H9 (cell line): ENCODE measurements at regions not wholly inside any gene's neighbourhood (a gene's known extent, or its start where the extent isn't known, plus 50 kb on each side); places are given as distances from the start of the nearest gene placed in this dataset.

ENCODE experiments used
- DNase-seq: peaks from one replicate; pipeline ENCODE4 v3.0.0-alpha.2; 2017
- H2AFZ ChIP-seq: one replicate; pipeline ENCODE4 v1.6.1; 2013; ENCODE audit warnings: mild to moderate bottlenecking, low read length, control low read depth, moderate library complexity
- H2AK5ac ChIP-seq: 2 replicates; pipeline ENCODE4 v1.6.1; 2013; ENCODE audit warnings: low read length, control low read depth, mixed read lengths; ENCODE audit not compliant: insufficient read length
- H2BK120ac ChIP-seq: one replicate; pipeline ENCODE4 v1.6.1; 2013; ENCODE audit warnings: low read depth, mild to moderate bottlenecking, low read length, control low read depth, inconsistent platforms; ENCODE audit not compliant: poor library complexity, severe bottlenecking
- H2BK12ac ChIP-seq: 2 replicates; pipeline ENCODE4 v1.6.1; 2013; ENCODE audit warnings: low read length, control low read depth, mixed read lengths, low read depth; ENCODE audit not compliant: insufficient read length
- H2BK15ac ChIP-seq: 2 replicates; pipeline ENCODE4 v1.6.1; 2013; ENCODE audit warnings: low read depth, low read length, control low read depth
- H2BK20ac ChIP-seq: one replicate; pipeline ENCODE4 v1.6.1; 2013; ENCODE audit warnings: low read depth, mild to moderate bottlenecking, low read length, control low read depth, inconsistent platforms; ENCODE audit not compliant: poor library complexity, severe bottlenecking
- H2BK5ac ChIP-seq: 2 replicates; pipeline ENCODE4 v1.6.1; 2013; ENCODE audit warnings: low read length, control low read depth, mixed read lengths; ENCODE audit not compliant: insufficient read length
- H3K14ac ChIP-seq: 2 replicates; pipeline ENCODE4 v1.6.1; 2013; ENCODE audit warnings: low read length, control low read depth; ENCODE audit not compliant: insufficient read depth
- H3K18ac ChIP-seq: 2 replicates; pipeline ENCODE4 v1.6.1; 2013; ENCODE audit warnings: low read depth, mild to moderate bottlenecking, mixed read lengths, low read length, control low read depth; ENCODE audit not compliant: insufficient read length
- H3K23ac ChIP-seq: 2 replicates; pipeline ENCODE4 v1.6.1; 2013; ENCODE audit warnings: low read length, control low read depth, mixed read lengths, low read depth; ENCODE audit not compliant: insufficient read length
- H3K23me2 ChIP-seq: 2 replicates; pipeline ENCODE4 v1.6.1; 2013; ENCODE audit warnings: low read depth, mild to moderate bottlenecking, mixed read lengths, low read length, control low read depth; ENCODE audit not compliant: insufficient read length, poor library complexity, severe bottlenecking
- H3K27ac ChIP-seq: 2 replicates; pipeline ENCODE4 v1.5.1; 2013; ENCODE audit warnings: low read length, control low read depth, mixed read lengths, low read depth; ENCODE audit not compliant: insufficient read length
- H3K27me3 ChIP-seq: 2 replicates; pipeline ENCODE4 v1.6.1; 2013; ENCODE audit warnings: low read length, control low read depth, inconsistent platforms; ENCODE audit not compliant: insufficient read depth
- H3K4ac ChIP-seq: 2 replicates; pipeline ENCODE4 v1.6.1; 2013; ENCODE audit warnings: low read depth, mild to moderate bottlenecking, control low read depth, inconsistent platforms, low read length, moderate library complexity
- H3K4me1 ChIP-seq: 2 replicates; pipeline ENCODE4 v1.6.1; 2013; ENCODE audit warnings: low read length, control low read depth, inconsistent platforms; ENCODE audit not compliant: insufficient read depth
- H3K4me2 ChIP-seq: 2 replicates; pipeline ENCODE4 v1.6.1; 2013; ENCODE audit warnings: low read length, control low read depth, mixed read lengths; ENCODE audit not compliant: insufficient read length, insufficient read depth
- H3K56ac ChIP-seq: 2 replicates; pipeline ENCODE4 v1.6.1; 2013; ENCODE audit warnings: low read depth, mild to moderate bottlenecking, mixed read lengths, low read length, control low read depth; ENCODE audit not compliant: insufficient read length
- H3K79me1 ChIP-seq: 2 replicates; pipeline ENCODE4 v1.6.1; 2013; ENCODE audit warnings: low read depth, mild to moderate bottlenecking, moderate library complexity, low read length, control low read depth, inconsistent platforms; ENCODE audit not compliant: insufficient read depth, poor library complexity, severe bottlenecking
- H3K79me2 ChIP-seq: 2 replicates; pipeline ENCODE4 v1.6.1; 2013; ENCODE audit warnings: low read length, control low read depth, inconsistent platforms; ENCODE audit not compliant: insufficient read depth
- H3K9ac ChIP-seq: 2 replicates; pipeline ENCODE4 v1.6.1; 2013; ENCODE audit warnings: low read length, control low read depth, mixed read lengths; ENCODE audit not compliant: insufficient read length; ENCODE audit errors: extremely low read depth
- H3K9me3 ChIP-seq: one replicate; pipeline ENCODE4 v1.6.1; 2013; ENCODE audit warnings: low read depth, low read length, inconsistent platforms; ENCODE audit not compliant: control insufficient read depth
- H3T11ph ChIP-seq: one replicate; pipeline ENCODE4 v1.6.1; 2013; ENCODE audit warnings: mild to moderate bottlenecking, low read length, control low read depth, inconsistent platforms
- H4K20me1 ChIP-seq: one replicate; pipeline ENCODE4 v1.6.1; 2013; ENCODE audit not compliant: control insufficient read depth, insufficient read length, insufficient read depth
- H4K5ac ChIP-seq: 2 replicates; pipeline ENCODE4 v1.6.1; 2013; ENCODE audit warnings: low read depth, mild to moderate bottlenecking, mixed read lengths, low read length, control low read depth; ENCODE audit not compliant: insufficient read length
- H4K8ac ChIP-seq: replicated peaks from 2 replicates; pipeline ENCODE4 v1.6.1; 2013; ENCODE audit warnings: low read length, control low read depth, mixed read lengths, low read depth; ENCODE audit not compliant: insufficient read length
- H4K91ac ChIP-seq: 2 replicates; pipeline ENCODE4 v1.6.1; 2013; ENCODE audit warnings: low read depth, mild to moderate bottlenecking, moderate library complexity, mixed read lengths, low read length, control low read depth; ENCODE audit not compliant: insufficient read length
- H3K27ac Mint-ChIP-seq, 3 experiments: 2 replicates in 2 of 3; 3 replicates in 1 of 3; pipeline ENCODE4 v1.8.0; 2020 to 2021; ENCODE audit warnings: mixed read lengths in 3 of 3, mild to moderate bottlenecking in 1 of 3, moderate library complexity in 1 of 3
- H3K27me3 Mint-ChIP-seq: 2 replicates; pipeline ENCODE4 v1.8.0; 2021; ENCODE audit warnings: low read depth, mild to moderate bottlenecking, moderate library complexity, mixed read lengths
- H3K36me3 Mint-ChIP-seq, 3 experiments: 2 replicates in 2 of 3; 3 replicates in 1 of 3; pipeline ENCODE4 v1.8.0; 2020 to 2021; ENCODE audit warnings: low read depth in 3 of 3, mixed read lengths in 3 of 3; ENCODE audit not compliant: insufficient read depth in 1 of 3
- H3K4me1 Mint-ChIP-seq, 2 experiments: 2 replicates each; pipeline ENCODE4 v1.8.0; 2020; ENCODE audit warnings: mixed read lengths in 2 of 2
- H3K4me3 Mint-ChIP-seq, 2 experiments: 2 replicates in 1 of 2; 3 replicates in 1 of 2; pipeline ENCODE4 v1.8.0; 2020 to 2021; ENCODE audit warnings: mild to moderate bottlenecking in 2 of 2, mixed read lengths in 2 of 2, moderate library complexity in 1 of 2
- H3K9me3 Mint-ChIP-seq, 2 experiments: 2 replicates in 1 of 2; 3 replicates in 1 of 2; pipeline ENCODE4 v1.8.0; 2020; ENCODE audit warnings: mild to moderate bottlenecking in 2 of 2, mixed read lengths in 2 of 2, moderate library complexity in 1 of 2
- WGBS: extraction: QIAGEN DNeasy Blood & Tissue Kit; methylation state at CpG from one replicate; pipeline ENCODE4 v1.1.7; 2013; ENCODE audit warnings: missing lambda C conversion rate, low lambda C conversion rate, mixed read lengths; ENCODE audit not compliant: insufficient read length; ENCODE audit errors: extremely low coverage; 5-methylcytosine and 5-hydroxymethylcytosine counted together
- TF ChIP-seq, protein P1 (sequence below): fragments of 200-600 bp; sonication (generic); conservative IDR thresholded peaks from 3 replicates; pipeline ENCODE4 v1.8.0; 2021; ENCODE audit warnings: antibody characterized with exemption, mild to moderate bottlenecking

- DNase-seq: peak; percentile 32
- no peak overlapping the region for H2BK120ac ChIP-seq
- no peak overlapping the region for H4K8ac ChIP-seq
- H3K23ac ChIP-seq: no peak overlapping the region
- H3K27ac ChIP-seq: no peak overlapping the region
- H4K91ac ChIP-seq: no peak overlapping the region
- TF ChIP-seq, protein P1, sequence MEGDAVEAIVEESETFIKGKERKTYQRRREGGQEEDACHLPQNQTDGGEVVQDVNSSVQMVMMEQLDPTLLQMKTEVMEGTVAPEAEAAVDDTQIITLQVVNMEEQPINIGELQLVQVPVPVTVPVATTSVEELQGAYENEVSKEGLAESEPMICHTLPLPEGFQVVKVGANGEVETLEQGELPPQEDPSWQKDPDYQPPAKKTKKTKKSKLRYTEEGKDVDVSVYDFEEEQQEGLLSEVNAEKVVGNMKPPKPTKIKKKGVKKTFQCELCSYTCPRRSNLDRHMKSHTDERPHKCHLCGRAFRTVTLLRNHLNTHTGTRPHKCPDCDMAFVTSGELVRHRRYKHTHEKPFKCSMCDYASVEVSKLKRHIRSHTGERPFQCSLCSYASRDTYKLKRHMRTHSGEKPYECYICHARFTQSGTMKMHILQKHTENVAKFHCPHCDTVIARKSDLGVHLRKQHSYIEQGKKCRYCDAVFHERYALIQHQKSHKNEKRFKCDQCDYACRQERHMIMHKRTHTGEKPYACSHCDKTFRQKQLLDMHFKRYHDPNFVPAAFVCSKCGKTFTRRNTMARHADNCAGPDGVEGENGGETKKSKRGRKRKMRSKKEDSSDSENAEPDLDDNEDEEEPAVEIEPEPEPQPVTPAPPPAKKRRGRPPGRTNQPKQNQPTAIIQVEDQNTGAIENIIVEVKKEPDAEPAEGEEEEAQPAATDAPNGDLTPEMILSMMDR: peak; percentile 68
- Mint-ChIP-seq H3K27me3 (no peaks in the 10 kb centered on the region; the same call in 1 of the 2 replicates), H3K36me3 (no peaks in the 10 kb centered on the region), H3K9me3 (no peaks in the 10 kb centered on the region), H3K4me1 (peaks cover 16 to 19% of the 10 kb centered on the region in 2 experiments), H3K4me3 (no peak overlapping the region), H3K27ac (no peak overlapping the region)
- H2AK5ac ChIP-seq: no peak overlapping the region
- H3K9me3 ChIP-seq: no peaks in the 10 kb centered on the region
- H3K79me2 ChIP-seq: no peaks in the 10 kb centered on the region
- no peaks in the 10 kb centered on the region for H4K20me1 ChIP-seq
- no peaks in the 10 kb centered on the region for H3K79me1 ChIP-seq
- no peak overlapping the region for H3T11ph ChIP-seq
- H3K9ac ChIP-seq: no peak overlapping the region
- WGBS: no CpG with 5 or more reads among the region's 6 CpGs
- no peak overlapping the region for H3K4me2 ChIP-seq
- no peak overlapping the region for H2BK12ac ChIP-seq
- no peak overlapping the region for H3K4ac ChIP-seq
- no peak overlapping the region for H4K5ac ChIP-seq
- H3K14ac ChIP-seq: no peak overlapping the region
- H3K56ac ChIP-seq: no peak overlapping the region
- no peak overlapping the region for H2BK5ac ChIP-seq
- no peaks in the 10 kb centered on the region for H3K27me3 ChIP-seq
- no peaks in the 10 kb centered on the region for H3K23me2 ChIP-seq
- H3K4me1 ChIP-seq: no peaks in the 10 kb centered on the region
- no peak overlapping the region for H2BK15ac ChIP-seq
- no peak overlapping the region for H2AFZ ChIP-seq
- no peak overlapping the region for H3K18ac ChIP-seq
- no peak overlapping the region for H2BK20ac ChIP-seq
These were observed 187.1 kb upstream of the DNAJC19 start for GRCh38 chr3:181176601-181177000.
